GM18499 (cell line): ENCODE measurements at regions not wholly inside any gene's neighbourhood (a gene's known extent, or its start where the extent isn't known, plus 50 kb on each side); places are given as distances from the start of the nearest gene placed in this dataset.
"Not testable (repeated sequence)": the region's sequence is repeated elsewhere in the genome, so short reads cannot be mapped to it uniquely, and the experiment has no call there.

ENCODE experiments used
- ATAC-seq: cut with Tn5 transposase; IDR thresholded peaks from one replicate; pipeline ENCODE4 v1.9.1; 2021; ENCODE audit warnings: moderate number of reproducible peaks; ENCODE audit not compliant: insufficient read depth, unreplicated experiment

- ATAC-seq = no peak
Measured at GRCh38 chr5:111840036-111840674, 83.2 kb upstream of the NREP start.

DNA sequence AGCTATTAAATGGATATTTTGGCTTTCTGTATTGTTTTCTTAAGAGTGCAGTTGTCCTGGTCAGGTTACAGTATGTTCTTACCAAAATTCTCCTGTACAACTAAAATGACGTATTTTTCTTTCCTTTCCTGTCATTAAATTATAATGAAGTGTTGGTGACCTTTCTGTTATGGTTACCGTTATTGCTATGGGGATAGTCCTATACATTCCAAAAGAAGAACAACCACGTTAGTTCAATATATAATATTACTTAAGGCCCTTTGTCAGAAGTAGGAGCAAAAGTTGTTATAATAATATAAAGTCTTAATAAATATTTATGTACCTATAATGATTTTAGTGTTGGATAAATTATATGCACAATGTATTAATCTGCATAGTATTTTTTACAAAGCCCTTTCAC is 82.4 kb upstream of the NREP start:
- no peak for ATAC-seq

GRCh38 chr5:111836426-111836825 is 79.4 kb upstream of the NREP start:
- ATAC-seq = no peak

DNA sequence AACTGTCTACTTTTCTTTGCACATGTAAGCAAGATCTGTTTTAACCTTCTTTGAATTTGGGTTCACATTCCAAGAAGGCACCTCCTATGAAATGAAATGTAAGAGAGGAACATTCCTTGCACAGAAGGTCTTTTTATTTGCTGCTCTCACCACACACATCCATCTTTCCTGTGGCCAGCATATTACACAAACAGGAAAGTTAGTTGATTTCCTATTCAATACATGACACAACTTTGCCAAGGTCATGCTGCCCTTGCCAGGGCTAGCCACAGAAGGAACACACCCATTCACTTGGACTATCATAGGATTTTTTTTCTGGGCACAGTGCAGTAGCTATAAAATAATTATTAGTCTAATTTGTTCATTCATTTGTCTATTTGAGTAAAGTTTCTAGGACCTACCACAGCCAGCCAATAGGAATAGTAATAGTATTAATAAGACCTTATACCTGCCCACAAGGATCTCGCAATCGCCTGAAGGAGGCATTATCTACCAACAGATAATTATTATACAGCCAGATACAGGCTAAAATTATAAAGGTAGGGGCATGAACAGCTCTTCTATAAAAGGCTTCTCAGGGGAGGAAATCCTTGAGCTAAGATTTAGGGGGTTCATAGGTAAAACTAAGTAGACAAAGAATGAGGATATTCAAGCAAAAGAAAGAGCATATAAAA is 78.1 kb upstream of the NREP start:
- no peak for ATAC-seq

- ATAC-seq = no peak
Measured at GRCh38 chr5:111830333-111830732, 73.3 kb upstream of the NREP start.

DNA sequence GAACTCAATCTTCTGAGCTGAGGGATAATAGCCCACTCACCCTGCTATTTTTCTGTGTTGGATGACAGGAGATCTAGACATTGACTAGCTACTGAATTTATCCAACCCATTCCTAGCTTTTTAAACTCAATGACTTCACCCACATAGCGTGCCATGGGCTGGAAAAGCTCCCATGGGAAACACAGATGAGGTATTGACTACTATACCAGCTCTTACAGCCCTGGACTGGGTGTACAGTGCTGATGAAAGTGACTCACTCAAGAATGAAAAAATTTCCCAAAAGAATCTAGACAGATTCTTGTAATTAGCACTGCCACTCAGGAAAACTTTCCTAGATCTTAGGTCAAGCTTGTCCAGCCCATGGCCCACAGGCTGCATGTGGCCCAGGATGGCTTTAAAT is 72.7 kb upstream of the NREP start:
- ATAC-seq = no peak

DNA sequence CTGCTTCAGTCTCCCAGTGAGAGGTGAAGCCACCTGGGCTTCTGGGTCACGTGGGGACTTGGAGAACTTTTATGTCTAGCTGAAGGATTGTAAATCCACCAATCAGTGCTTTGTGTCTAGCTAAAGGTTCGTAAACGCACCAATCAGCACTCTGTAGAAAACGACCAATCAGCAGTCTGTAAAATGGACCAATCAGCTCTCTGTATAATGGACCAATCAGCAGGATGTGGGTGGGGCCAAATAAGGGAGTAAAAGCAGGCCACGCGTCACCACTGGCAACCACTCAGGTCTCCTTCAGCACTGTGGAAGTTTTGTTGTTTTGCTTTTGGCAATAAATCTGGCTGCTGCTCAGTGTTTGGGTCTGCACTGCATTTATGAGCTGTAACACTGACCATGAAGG is 69.1 kb upstream of the NREP start:
- ATAC-seq = no peak

DNA sequence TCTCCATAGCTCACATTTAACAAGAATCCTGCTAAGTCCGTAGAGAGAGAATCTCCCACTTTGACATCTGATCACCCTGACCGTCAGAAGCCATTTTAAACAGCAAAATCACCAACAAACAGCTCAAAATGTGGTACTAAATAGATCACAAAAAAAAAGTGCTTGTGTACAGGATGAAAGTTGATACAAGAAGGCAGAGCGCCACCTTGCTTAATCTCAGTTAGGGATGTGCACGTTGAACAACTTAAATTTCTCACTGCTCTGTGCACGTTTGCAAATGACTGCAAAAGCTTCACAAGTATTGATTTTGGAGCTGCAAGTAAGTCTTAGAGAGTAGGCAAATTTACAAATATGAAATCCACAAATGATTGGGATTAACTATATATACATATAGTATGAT is 63.1 kb upstream of the NREP start:
- no peak for ATAC-seq

DNA sequence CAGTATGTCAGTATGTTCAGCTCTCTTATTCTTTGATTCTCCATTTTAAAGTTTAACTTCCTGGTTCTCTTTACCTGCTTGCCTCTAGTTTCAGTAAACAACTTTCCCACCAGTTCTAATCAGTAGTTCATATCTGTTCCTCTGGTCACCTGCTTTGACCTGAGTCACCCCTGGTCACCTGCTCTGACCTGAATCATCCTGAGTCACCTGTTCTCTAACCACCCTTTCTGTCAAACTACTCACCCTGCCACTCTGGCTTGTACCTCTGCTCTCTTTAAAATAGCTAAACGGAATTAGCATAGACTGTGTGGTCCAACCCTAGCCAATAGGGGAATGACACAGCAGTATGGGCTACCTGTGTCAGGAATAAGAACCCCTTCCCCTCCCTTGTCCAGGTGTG is 62.0 kb upstream of the NREP start:
- ATAC-seq = not testable (repeated sequence)

DNA sequence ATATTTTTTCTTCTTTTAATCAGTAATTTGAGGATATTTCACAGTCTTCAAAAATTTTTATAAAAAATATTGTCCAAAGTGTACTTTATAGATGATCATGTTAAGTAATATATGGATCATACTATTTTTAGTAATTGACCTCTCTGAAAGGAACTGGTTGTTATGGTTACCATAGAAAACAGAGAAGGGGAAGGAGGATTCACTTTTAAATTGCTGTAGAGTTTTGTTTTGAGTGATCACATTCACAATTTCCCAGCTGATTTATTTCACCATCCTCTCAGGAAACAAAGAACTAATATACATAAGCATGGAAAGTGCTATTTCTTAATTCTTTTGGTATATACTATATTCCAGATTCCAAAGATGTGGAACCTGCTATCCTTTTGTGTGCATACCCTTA is 56.5 kb upstream of the NREP start:
- no peak for ATAC-seq

GRCh38 chr5:111810112-111810511 is 53.1 kb upstream of the NREP start:
- ATAC-seq = no peak
